22Rv1 (cell line): ENCODE measurements at regions not wholly inside any gene's neighbourhood (a gene's known extent, or its start where the extent isn't known, plus 50 kb on each side); places are given as distances from the start of the nearest gene placed in this dataset.

ENCODE experiments used
- CTCF ChIP-seq: fragments of 450-650 bp; IDR thresholded peaks from 2 replicates; pipeline ENCODE4 v1.5.1; 2017; ENCODE audit warnings: mild to moderate bottlenecking
- ZFX ChIP-seq: fragments of 450-650 bp; IDR thresholded peaks from 2 replicates; pipeline ENCODE4 v1.6.1; 2017; ENCODE audit warnings: antibody characterized with exemption, borderline replicate concordance

GRCh38 chr6:23441808-23442461 is 684.1 kb upstream of the NRSN1 start:
- TF ChIP-seq CTCF (no peak), ZFX (no peak)
